HuH-7 (cell line): ENCODE measurements at regions not wholly inside any gene's neighbourhood (a gene's known extent, or its start where the extent isn't known, plus 50 kb on each side); places are given as distances from the start of the nearest gene placed in this dataset.
"Not testable (repeated sequence)": the region's sequence is repeated elsewhere in the genome, so short reads cannot be mapped to it uniquely, and the experiment has no call there.

ENCODE experiments used
- DNase-seq: peaks from one replicate; pipeline ENCODE4 v3.0.0; 2011; ENCODE audit warnings: low spot score

- no peak for DNase-seq
Measured at GRCh38 chr20:12072221-12072953, 154.7 kb downstream of the BTBD3 start.

- no peak for DNase-seq
Measured at GRCh38 chr20:12072954-12073264, 155.2 kb downstream of the BTBD3 start.

- DNase-seq = no peak
Measured at GRCh38 chr20:12074111-12074655, 156.5 kb downstream of the BTBD3 start.

DNA sequence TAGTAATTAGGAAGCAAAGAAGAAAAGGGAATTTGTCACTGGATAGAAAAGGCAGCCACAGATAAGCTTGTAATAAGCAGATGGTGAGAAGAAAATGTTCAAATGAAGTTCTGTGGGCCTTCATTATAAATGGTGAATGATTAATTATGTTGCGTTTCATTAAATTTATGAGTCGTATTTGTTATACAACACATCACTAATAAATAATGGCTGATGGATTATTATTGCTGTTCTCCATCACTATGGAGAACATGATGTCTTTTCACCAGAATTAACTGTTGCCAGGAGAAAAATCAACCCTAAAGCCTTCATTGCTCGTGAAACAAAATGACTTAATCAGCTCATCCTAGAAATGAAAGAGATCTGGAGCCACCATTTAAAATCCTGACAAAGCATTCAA is 158.5 kb downstream of the BTBD3 start:
- no peak for DNase-seq

GRCh38 chr20:12077875-12078274 is 160.2 kb downstream of the BTBD3 start:
- no peak for DNase-seq

DNA sequence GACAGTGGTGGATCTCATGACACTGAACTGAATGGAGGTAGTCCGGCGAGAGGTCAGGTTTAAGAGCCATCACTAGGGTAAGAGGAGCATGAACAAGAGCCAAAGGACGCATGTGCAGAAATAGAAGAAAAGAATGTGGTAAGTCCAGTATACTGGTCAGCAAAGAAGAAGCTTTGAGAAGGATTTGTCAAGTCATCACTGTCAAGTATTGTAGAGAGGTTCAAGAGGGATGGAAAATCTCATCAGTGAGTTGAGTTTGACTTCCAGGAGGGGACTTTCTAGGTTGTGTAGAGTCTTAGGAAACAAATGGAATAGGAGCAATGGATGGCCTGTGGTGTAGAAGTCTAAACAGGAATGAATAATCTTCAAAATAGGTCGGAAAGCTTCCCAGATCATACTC is 161.8 kb downstream of the BTBD3 start:
- no peak for DNase-seq

- DNase-seq = no peak
Measured at GRCh38 chr20:12083269-12083668, 165.6 kb downstream of the BTBD3 start.

- no peak for DNase-seq
Measured at GRCh38 chr20:12084482-12084881, 166.8 kb downstream of the BTBD3 start.

- DNase-seq = no peak
Measured at GRCh38 chr20:12086359-12086758, 168.7 kb downstream of the BTBD3 start.

DNA sequence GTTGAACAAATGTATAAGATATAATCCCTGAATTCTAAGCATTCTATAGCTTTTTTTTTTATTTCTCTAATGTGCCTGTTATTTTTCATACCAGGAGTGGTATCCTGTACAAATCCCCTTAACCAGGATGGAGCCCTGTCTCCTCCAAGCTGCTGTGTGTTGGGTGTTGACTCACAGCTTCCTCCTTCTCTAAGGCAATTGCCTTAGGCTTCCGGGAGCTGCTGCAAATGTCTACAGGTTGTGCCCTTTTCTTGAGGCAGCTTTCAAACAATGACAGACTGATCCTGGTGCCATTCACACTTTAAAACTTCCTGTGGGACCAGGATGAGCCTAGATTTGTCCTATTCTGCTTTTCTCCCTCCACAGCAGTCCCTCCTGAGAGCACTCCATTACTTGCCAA is 173.2 kb downstream of the BTBD3 start:
- no peak for DNase-seq

- DNase-seq = no peak
Measured at GRCh38 chr20:12093057-12093796, 175.5 kb downstream of the BTBD3 start.

DNA sequence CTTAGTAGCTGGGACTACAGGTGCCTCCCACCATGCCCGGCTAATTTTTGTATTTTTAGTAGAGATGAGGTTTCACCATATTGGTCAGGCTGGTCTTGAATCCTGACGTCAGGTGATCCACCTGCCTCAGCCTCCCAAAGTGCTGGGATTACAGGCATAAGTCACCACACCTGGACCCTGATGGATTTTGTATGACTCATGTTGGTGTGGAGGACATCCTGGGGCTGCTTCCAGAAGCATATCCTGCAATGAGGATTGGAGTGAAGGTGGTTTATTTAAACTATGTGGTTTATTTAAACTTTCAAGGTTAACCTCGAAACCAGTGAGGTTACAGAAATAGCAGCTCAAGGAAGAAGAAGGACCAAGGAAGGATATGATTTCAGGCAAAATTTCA is 176.1 kb downstream of the BTBD3 start:
- DNase-seq = not testable (repeated sequence)

DNA sequence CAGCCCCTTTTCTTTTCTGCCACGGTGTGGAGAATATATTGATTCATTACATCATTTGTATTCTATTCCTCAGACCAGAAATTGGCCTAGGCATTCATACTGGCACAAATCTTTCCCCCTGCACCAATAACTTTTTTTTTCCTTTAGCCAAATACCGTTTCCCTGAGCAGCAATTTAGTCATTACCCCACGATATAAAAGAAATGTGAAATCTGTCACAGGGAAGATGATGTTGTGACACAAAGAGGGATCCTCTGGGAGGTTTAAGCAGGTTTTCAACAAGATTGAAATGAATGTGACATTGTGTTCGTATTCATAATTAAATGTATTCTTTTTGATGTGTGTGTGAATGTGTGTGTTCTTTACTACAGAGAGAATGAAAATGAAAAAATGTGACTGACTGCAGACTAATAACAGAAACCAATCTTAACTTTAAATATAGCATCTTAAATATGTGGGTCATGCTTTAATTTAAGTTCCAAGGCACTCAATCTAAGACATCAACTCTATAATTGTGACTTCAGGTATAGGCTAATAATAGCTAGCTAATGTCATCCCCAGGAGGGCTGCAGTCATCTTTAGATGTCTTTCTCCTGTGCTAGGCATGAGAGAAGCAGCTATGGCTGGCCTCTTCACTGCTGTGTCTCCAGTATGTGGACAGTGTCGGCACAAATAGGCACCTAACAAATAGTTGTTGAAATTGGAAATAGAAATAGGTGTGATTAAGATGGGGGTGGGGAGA is 177.7 kb downstream of the BTBD3 start:
- no peak for DNase-seq

DNA sequence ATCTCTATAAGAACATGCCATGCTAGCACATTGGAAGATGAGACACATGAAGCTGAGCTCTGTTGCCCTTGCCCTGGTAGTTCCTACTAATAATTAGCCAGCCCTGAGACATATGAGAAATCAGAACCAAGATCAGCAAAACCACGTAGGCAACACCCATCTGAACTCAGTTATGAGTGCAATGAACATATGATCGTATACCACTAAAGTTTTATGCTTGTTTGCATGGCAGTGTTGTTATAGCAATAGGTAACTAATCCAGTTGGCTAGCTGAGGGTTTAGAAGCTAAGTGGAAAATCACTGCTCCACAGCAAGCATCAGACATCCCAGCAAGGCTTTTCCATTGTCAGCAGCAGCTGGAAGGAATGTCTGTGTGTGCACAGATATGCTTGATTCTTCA is 180.7 kb downstream of the BTBD3 start:
- no peak for DNase-seq

DNA sequence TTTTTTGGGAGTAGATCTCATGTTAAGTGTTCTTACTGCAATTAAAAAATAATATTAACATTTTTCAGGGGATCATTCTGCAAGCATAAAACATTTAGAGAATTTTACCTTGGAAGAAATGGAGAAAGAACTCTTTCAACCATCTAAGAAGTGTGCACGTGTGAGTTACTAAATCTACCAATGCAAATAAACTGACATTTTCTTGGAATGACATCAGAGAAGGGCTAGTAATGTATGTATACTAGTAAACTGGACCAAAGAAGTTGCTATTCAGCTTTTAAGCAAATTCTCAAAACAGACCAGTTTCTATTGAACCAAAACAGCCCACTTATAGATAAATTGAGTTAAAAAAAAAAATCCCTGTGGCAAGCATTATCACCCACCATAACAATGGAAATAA is 191.2 kb downstream of the BTBD3 start:
- no peak for DNase-seq

GRCh38 chr20:12110274-12110673 is 192.6 kb downstream of the BTBD3 start:
- DNase-seq = no peak

DNA sequence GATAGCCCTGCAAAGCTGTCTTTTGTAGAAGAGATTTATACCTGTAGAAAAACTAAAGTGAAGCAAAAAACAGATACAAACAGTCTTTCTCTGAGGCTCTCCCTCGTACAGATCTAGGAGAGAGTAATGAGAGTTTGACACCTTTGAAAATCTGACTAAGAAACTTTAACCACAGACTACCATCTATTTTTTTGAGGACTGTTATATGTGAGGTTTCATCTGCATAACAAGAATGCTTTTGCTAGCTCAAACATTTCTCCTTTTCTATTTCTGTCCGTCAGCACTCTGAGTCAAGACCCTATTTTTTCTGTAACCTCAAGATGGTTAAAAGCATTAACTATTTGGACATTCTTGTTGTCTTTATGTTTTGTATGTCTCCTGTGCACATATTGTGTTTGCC is 193.0 kb downstream of the BTBD3 start:
- DNase-seq = no peak

GRCh38 chr20:12111431-12112088 is 193.9 kb downstream of the BTBD3 start:
- no peak for DNase-seq

DNA sequence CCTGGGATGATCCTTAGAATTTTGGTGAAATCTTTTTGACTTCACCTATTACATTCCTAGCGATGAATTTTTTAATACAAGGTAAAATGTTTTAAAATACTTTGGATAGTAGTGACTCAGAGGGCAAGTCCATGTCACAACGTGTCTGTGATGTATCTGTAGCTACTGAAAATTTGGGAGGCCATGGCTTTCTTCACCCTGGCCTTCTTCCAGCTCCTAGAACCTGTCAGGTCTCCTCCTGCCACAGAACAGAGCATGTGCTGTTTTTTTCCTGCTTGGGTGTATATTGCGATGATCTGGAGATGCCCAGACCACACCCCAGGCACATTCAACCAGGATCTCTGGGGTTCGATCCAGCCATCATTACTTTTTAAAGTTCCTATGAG is 194.4 kb downstream of the BTBD3 start:
- no peak for DNase-seq

DNA sequence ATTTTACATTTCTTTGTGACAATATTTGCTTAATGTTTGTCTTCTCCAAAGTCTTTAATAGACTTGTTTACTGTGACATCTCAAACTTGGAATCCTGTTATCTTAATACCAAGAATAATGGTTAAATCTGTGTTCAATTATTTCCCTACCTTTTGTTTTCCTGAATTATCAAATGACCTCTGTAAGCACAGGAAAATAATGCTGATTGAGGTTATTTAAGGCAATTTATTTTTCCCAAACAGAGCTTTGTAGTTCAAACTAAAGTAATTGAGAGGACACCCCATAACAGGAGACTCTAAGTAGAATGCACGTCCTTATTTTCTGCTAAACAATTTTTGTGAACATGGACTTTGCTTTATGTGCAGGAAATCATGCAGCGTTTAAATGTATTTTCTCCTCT is 195.0 kb downstream of the BTBD3 start:
- DNase-seq = no peak

DNA sequence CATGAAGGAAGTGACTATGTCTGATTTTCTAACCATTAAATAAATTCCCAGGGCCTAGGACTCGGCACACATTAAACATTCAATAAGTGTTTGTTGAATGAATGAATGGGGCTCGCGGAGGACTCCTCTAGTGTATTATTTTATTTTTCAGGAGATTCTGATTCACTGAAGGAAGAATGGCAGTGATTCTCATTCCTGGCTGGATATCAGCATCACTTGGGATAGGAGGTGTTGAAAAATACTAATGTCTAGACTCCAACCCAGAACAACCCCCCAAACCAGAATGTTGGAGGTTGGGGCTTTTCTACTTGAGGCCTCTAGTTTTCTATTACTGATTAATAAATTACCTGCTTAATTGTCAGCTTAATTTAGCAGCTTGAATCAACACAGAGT is 195.4 kb downstream of the BTBD3 start:
- DNase-seq = no peak
